Testis (tissue), 2 donors: ENCODE measurements at regions not wholly inside any gene's neighbourhood (a gene's known extent, or its start where the extent isn't known, plus 50 kb on each side); places are given as distances from the start of the nearest gene placed in this dataset.
"Not testable (repeated sequence)": the region's sequence is repeated elsewhere in the genome, so short reads cannot be mapped to it uniquely, and the experiment has no call there.

Source experiments
- POLR2A ChIP-seq: fragments of 450-650 bp; IDR thresholded peaks from one replicate; pipeline ENCODE4 v1.6.1; 2017; ENCODE audit warnings: antibody characterized with exemption, mild to moderate bottlenecking, moderate library complexity
- TF ChIP-seq, protein P1 (sequence below), 3 experiments: fragments of 450-650 bp in 2 of 3; fragments of 200-600 bp in 1 of 3; sonication (generic) in 1 of 3; IDR thresholded peaks; one replicate each; pipeline ENCODE4 v1.5.1; 2016 to 2019; ENCODE audit warnings: antibody characterized with exemption in 3 of 3, mild to moderate bottlenecking in 2 of 3, moderate library complexity in 1 of 3

DNA sequence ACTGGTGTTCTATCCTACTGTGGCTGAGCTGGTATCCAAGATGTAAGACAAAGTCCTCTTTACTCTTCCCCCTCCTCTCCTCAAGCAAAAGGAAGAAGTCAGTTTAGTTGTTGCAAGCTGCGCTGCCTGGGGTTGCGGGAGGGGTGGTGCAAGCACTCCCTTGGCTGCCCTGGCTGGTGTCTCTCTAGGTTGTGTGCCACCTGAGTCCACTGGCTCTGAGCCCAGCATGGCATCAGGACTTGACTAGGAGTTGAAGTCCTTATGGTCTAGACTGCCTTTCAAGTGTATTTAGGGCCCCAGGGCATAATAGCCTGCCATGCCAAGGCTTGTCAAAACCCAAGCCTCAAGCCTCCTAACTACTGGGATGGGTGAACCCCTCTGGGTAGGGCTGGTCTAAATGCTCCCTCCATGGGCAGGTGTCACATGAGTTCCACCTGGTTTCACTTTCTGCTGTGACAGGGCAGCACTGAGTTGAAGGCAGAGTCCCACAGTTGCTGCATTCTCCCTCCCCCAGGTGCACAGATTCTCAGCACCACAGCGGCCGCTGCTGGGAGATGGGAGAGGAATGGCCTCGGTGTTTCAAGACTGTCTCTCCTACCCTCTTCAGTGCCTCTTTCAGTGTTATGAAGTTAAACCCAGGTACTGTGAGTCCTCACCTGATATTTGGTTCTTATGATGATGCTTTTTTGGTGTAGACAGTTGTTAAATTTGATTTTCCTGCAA is 62.5 kb upstream of the CHRNB4 start:
- TF ChIP-seq, protein P1, sequence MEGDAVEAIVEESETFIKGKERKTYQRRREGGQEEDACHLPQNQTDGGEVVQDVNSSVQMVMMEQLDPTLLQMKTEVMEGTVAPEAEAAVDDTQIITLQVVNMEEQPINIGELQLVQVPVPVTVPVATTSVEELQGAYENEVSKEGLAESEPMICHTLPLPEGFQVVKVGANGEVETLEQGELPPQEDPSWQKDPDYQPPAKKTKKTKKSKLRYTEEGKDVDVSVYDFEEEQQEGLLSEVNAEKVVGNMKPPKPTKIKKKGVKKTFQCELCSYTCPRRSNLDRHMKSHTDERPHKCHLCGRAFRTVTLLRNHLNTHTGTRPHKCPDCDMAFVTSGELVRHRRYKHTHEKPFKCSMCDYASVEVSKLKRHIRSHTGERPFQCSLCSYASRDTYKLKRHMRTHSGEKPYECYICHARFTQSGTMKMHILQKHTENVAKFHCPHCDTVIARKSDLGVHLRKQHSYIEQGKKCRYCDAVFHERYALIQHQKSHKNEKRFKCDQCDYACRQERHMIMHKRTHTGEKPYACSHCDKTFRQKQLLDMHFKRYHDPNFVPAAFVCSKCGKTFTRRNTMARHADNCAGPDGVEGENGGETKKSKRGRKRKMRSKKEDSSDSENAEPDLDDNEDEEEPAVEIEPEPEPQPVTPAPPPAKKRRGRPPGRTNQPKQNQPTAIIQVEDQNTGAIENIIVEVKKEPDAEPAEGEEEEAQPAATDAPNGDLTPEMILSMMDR (IDR thresholded peaks at IDR 0.05): not testable (repeated sequence)
- not testable (repeated sequence) for TF ChIP-seq POLR2A
